ENCODE measurements at regions not wholly inside any gene's neighbourhood (a gene's known extent, or its start where the extent isn't known, plus 50 kb on each side); places are given as distances from the start of the nearest gene placed in this dataset.

GRCh38 chr3:105085506-105085905, 281.2 kb upstream of the ALCAM start:
- no peak for TF ChIP-seq ZFX (IDR thresholded peaks at IDR 0.05; ENCODE audit: borderline replicate concordance)
- TF ChIP-seq, protein P1, sequence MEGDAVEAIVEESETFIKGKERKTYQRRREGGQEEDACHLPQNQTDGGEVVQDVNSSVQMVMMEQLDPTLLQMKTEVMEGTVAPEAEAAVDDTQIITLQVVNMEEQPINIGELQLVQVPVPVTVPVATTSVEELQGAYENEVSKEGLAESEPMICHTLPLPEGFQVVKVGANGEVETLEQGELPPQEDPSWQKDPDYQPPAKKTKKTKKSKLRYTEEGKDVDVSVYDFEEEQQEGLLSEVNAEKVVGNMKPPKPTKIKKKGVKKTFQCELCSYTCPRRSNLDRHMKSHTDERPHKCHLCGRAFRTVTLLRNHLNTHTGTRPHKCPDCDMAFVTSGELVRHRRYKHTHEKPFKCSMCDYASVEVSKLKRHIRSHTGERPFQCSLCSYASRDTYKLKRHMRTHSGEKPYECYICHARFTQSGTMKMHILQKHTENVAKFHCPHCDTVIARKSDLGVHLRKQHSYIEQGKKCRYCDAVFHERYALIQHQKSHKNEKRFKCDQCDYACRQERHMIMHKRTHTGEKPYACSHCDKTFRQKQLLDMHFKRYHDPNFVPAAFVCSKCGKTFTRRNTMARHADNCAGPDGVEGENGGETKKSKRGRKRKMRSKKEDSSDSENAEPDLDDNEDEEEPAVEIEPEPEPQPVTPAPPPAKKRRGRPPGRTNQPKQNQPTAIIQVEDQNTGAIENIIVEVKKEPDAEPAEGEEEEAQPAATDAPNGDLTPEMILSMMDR (IDR thresholded peaks at IDR 0.05): no peak

Data from 22Rv1 (cell line).